HG03354 (cell line): ENCODE measurements at regions not wholly inside any gene's neighbourhood (a gene's known extent, or its start where the extent isn't known, plus 50 kb on each side); places are given as distances from the start of the nearest gene placed in this dataset.
A peak's percentile ranks its signal among the peaks of the same experiment; 100 is the strongest.

Experiments
- ATAC-seq: cut with Tn5 transposase; IDR thresholded peaks from one replicate; pipeline ENCODE4 v1.9.1; 2021; ENCODE audit warnings: mild to moderate bottlenecking; ENCODE audit not compliant: unreplicated experiment, poor library complexity, severe bottlenecking

- ATAC-seq: no peak
These were observed 456.2 kb upstream of the THBS1 start for GRCh38 chr15:39124553-39125171.

- ATAC-seq: no peak
These were observed 455.7 kb upstream of the THBS1 start for GRCh38 chr15:39125226-39125625.

GRCh38 chr15:39125904-39126303 is 455.0 kb upstream of the THBS1 start:
- peak; percentile 63 for ATAC-seq

GRCh38 chr15:39127151-39127790 is 453.6 kb upstream of the THBS1 start:
- no peak for ATAC-seq

- no peak for ATAC-seq
These were observed 452.8 kb upstream of the THBS1 start for GRCh38 chr15:39127925-39128617.

GRCh38 chr15:39128746-39129145 is 452.1 kb upstream of the THBS1 start:
- no peak for ATAC-seq

- no peak for ATAC-seq
These were observed 450.1 kb upstream of the THBS1 start for GRCh38 chr15:39130556-39131379.

GRCh38 chr15:39131609-39132008 is 449.3 kb upstream of the THBS1 start:
- ATAC-seq: no peak

- ATAC-seq: no peak
These were observed 448.8 kb upstream of the THBS1 start for GRCh38 chr15:39132070-39132469.

GRCh38 chr15:39132954-39133600 is 447.8 kb upstream of the THBS1 start:
- no peak for ATAC-seq

- no peak for ATAC-seq
These were observed 446.6 kb upstream of the THBS1 start for GRCh38 chr15:39134282-39134681.

GRCh38 chr15:39135989-39136388 is 444.9 kb upstream of the THBS1 start:
- no peak for ATAC-seq

- peak; percentile 51 for ATAC-seq
These were observed 441.3 kb upstream of the THBS1 start for GRCh38 chr15:39139431-39140059.

- peak; percentile 65 for ATAC-seq
These were observed 440.7 kb upstream of the THBS1 start for GRCh38 chr15:39140060-39140604.

GRCh38 chr15:39142500-39142899 is 438.4 kb upstream of the THBS1 start:
- no peak for ATAC-seq

- ATAC-seq: no peak
These were observed 437.4 kb upstream of the THBS1 start for GRCh38 chr15:39143479-39143878.

- no peak for ATAC-seq
These were observed 436.8 kb upstream of the THBS1 start for GRCh38 chr15:39144051-39144450.

GRCh38 chr15:39144613-39145499 is 436.0 kb upstream of the THBS1 start:
- no peak for ATAC-seq
